ENCODE measurements at regions not wholly inside any gene's neighbourhood (a gene's known extent, or its start where the extent isn't known, plus 50 kb on each side); places are given as distances from the start of the nearest gene placed in this dataset.

DNA sequence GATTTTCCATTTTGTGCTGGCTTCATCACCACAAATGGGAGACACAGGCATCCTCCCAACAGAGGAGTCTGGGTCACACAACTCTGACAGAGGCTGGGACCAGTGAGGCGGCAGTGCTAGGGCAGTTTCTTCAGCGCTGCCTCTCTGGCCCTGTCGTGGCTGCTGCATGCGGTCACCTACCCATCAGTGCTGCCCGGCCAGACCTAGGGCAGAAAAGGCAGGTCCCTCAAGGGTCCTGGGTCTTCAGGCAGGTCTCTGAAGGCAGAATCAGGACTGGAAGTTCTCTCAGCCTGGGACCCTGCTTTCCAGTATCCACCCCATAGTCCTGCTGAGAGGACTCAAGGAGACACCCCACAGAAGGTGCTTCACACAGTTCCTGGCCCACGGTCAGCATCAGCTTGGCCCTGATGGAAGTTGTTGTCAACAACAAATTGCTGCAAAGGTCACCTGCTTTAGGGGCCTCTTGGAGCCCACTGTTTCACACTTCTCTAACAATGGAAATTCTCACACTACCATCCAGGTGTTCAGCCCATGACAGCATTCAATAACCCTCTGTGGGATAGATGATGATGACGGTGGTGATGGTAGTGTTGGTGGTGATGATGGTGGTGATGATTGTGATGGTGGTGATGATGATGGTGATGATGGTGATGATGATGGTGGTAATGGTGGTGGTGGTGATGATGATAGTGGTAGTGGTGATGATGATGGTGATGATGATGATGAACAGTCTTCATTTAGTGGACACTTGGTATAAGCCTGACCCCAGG, 146.4 kb upstream of the PPP1R26 start:
- FAIRE-seq, result no peak
- no peak for DNase-seq (ENCODE audit: low spot score in 2 of 2)

DNA sequence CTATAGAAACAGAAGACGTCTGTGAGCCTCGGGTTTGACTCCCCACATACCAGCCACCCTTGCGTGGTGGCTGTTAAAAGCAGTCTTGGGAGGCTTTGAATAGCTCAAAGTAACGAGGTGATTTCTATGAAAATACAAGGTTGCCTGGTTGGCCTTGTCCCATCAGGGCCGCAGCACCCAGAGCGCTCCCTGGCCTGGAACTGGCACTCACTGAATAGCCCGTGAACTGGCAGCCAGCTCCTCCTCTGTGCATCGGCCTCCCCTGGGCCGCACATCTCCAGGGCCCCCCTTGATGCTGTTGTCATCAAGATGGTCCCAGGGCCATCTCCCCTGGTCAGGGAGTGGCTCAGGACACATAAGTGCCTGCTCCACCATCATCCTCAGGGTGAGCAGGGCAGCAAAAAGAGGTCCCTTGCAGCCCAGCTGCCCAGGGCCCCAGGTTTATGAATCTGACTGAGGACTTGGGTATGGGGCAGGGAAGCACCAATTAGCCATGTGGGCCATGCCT, 144.6 kb upstream of the PPP1R26 start:
- DNase-seq (ENCODE audit: low spot score in 2 of 2) (no peak), FAIRE-seq (no peak)

- FAIRE-seq (no peak), DNase-seq (ENCODE audit: low spot score in 2 of 2) (no peak)
These were observed 143.8 kb upstream of the PPP1R26 start for GRCh38 chr9:135335691-135336181.

DNA sequence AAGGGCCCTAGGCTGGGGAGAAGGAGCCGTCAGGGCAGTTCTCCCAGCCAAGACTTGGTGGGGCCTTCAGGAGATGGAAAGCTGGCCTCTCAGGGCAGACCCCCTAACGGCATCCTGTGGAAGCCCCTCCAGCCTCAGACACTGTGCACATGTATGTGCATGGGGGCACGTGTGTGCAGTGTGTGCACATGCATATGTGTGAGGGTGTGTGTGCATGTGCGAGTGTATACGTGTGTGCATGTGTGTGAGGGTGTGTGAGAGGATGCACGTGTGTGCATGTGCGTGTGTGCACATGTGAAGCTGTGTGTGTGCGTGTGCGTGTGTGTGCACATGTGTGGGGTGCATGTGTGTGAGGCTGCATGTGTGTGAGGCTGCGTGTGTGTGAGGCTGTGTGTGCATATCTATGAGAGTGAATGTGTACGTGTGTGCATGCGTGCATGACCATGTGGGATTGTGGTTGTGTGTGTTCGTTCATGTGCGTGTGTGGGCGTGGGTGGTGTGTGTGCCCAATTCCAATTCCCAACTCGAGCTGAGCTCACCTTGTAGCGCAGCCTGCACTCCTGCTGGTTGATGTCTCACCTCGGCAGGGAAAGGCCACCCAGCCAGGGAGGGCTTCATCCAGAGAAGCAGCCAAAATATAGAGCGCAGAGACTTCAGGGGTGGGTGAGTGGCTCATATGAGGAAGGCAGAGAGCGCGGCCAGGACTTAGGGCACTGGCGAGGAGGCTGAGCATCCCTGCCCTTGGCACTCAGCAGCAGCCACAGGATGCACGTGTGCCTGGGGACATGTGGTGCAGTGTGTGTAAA, 142.7 kb upstream of the PPP1R26 start:
- DNase-seq (ENCODE audit: low spot score in 2 of 2), result no peak
- no peak for FAIRE-seq

GRCh38 chr9:135338546-135338945, 141.0 kb upstream of the PPP1R26 start:
- no peak for DNase-seq (ENCODE audit: low spot score in 2 of 2)
- FAIRE-seq, result no peak

- DNase-seq (ENCODE audit: low spot score in 2 of 2), result no peak
- FAIRE-seq, result no peak
These were observed 140.1 kb upstream of the PPP1R26 start for GRCh38 chr9:135339378-135339973.

GRCh38 chr9:135340143-135340655, 139.4 kb upstream of the PPP1R26 start:
- FAIRE-seq (no peak), DNase-seq (ENCODE audit: low spot score in 2 of 2) (no peak)

- DNase-seq (ENCODE audit: low spot score in 2 of 2) (no peak), FAIRE-seq (no peak)
These were observed 138.7 kb upstream of the PPP1R26 start for GRCh38 chr9:135340726-135341475.

DNA sequence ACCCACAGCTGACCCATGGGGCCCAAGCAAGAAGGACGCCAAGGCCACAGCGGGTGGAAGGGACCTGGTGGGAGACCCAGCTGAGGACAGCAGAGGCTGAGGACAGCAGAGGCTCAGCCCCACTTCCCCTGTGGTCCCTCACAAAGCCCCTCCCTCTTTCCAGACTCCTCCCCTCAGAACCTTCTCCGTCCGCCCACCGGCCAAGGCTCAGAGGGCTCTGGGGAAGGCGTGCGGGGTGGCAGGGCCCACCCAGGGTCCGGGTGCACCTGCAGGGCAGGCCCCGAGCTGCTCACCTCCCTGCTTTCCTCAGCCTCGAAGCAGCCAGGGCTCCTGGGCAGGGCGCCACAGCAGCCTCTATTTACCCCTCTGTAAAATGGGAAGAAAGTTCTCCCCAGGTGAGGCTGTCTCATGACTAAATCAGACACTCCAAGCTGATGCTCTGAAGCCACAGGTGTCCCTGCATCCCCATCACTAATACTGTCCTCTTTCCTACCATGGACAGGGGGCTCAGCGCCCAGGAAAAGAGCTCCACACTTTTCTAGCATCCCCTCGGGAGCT, 137.9 kb upstream of the PPP1R26 start:
- DNase-seq (ENCODE audit: low spot score in 2 of 2) (no peak), FAIRE-seq (no peak)

GRCh38 chr9:135342206-135343130, 137.1 kb upstream of the PPP1R26 start:
- FAIRE-seq (no peak), DNase-seq (ENCODE audit: low spot score in 2 of 2) (no peak)

DNA sequence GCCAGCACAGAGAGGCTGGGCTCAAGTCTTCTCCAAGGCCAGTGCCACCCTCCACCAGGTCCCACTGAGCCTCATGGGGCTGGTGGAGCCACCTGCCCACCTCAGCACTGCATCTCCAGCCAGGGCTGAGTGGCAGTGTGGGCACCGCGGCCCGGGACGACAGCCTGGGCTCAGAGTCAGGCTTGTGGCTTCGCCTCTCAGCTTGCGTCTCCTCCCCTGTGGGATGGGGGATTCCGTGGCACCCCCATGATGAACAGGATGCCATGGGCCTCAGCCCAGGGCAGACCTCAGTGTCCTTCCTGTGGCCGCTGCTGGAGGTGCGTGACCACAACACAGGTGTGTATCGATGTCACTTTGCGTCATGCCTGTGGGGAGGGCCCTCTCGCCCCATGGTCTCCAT, 136.4 kb upstream of the PPP1R26 start:
- FAIRE-seq, result no peak
- DNase-seq (ENCODE audit: low spot score in 2 of 2), result no peak

GRCh38 chr9:135343837-135344522, 135.6 kb upstream of the PPP1R26 start:
- FAIRE-seq (no peak), DNase-seq (ENCODE audit: low spot score in 2 of 2) (peak; percentile 65 to 81)

GRCh38 chr9:135344523-135344901, 135.1 kb upstream of the PPP1R26 start:
- FAIRE-seq (no peak), DNase-seq (ENCODE audit: low spot score in 2 of 2) (no peak)

DNA sequence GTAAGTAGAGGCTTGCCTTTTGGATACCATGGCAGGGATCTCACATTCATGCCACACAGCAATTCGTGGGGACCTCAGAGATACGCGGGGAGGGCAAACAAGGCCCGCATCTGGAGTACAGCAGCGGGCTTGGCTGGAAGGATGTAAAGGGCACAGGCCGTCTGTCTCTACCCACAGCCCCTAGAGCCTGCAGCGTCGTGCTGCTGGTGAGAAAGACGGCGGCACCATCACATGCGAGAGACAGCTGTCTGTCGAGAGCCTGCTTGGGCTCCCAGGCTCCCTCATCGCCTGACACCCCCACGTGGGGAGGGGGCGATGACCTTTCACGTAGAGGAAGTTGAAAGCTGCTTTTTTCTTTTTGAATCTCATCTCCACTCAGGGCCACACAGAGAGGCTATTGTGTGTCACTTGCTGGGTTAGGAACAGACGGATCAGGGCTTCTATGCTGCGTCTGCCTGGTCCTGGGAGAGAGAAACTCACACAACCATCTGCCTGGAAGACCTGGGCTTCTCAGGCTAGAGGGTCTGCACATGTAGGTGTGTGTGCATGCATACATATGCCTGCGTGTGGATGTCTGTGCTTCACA, 134.6 kb upstream of the PPP1R26 start:
- DNase-seq (ENCODE audit: low spot score in 2 of 2), result no peak
- no peak for FAIRE-seq

- DNase-seq (ENCODE audit: low spot score in 2 of 2) (no peak), FAIRE-seq (no peak)
These were observed 133.7 kb upstream of the PPP1R26 start for GRCh38 chr9:135345775-135346433.

- DNase-seq (ENCODE audit: low spot score in 2 of 2) (no peak), FAIRE-seq (no peak)
These were observed 133.0 kb upstream of the PPP1R26 start for GRCh38 chr9:135346438-135347050.

DNA sequence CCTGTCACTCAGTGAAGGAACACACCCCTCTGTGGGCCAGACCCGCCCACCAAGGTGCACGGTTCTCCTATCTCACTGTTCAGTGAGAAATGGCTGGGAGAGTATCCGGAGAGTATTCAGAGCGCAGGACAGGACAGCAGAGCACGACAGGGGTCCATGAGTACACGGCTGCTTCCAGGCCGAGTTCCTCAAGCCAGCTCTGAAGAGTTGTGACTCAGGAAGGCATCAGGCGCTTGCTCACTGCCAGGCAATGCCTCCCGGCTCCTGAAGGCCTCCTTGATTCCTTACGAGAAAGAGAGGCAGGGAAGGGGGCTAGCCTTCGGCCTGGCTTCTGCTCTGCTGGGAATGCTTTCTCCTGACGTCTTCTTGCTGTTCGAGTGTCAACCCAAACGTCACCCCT, 132.1 kb upstream of the PPP1R26 start:
- no peak for DNase-seq (ENCODE audit: low spot score in 2 of 2)
- no peak for FAIRE-seq
